Activated T-cell treated with anti-CD3 and anti-CD28 coated beads, Interleukin-2, amount 50 U/mL, for 1 hour (primary cell): ENCODE measurements at regions not wholly inside any gene's neighbourhood (a gene's known extent, or its start where the extent isn't known, plus 50 kb on each side); places are given as distances from the start of the nearest gene placed in this dataset.
"Not testable (repeated sequence)": the region's sequence is repeated elsewhere in the genome, so short reads cannot be mapped to it uniquely, and the experiment has no call there.

Experiments used
- DNase-seq: peaks from one replicate; pipeline ENCODE4 v3.0.0-alpha.2; 2020

DNA sequence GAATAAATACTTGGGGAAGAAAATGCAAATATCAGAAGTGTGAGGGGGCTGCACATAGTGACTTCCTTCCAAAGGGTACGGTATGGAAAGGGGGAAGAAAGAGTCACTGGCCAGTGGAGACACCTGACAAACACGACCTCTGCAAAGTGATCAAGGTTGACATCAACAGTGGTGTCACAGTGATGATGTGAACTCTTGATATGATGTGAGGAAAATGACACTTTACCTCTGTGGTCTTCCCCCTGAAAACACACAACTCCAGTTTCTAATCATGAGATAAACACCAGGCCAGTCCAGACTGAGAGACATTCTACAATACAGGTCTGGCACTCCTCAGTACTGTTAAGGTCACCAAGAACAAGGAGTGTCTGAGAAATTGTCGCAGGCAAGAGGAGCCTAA lies 169.7 kb downstream of the BUB3 start:
- DNase-seq = no peak

DNA sequence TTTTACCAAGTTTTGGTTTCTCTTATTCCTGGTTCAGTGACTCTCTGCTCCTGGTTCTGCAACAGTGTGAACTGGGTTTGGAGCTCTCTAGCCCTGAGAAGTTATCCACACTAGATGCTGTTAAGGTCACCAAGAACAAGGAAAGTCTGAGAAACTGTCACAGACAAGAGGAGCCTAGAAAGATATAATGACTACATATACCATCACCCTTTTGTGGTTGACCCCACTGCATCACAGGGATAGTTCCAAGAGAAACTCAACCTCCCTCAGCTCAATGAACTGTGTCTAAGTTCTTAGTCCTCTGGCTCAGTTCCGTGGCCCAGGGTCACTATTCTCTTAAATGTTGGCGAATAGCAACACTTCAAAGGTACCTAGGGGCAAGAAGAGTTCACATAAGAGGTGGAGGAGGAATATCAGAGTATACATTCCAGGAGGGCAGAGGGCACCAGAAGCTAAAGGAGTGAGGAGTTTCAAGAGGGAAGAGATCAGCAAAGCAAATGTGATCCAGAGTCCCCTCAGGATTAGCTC lies 171.5 kb downstream of the BUB3 start:
- no peak for DNase-seq

- DNase-seq = no peak
These were observed 172.5 kb downstream of the BUB3 start for GRCh38 chr10:123326674-123327073.

- DNase-seq = no peak
These were observed 173.2 kb downstream of the BUB3 start for GRCh38 chr10:123327450-123327849.

DNA sequence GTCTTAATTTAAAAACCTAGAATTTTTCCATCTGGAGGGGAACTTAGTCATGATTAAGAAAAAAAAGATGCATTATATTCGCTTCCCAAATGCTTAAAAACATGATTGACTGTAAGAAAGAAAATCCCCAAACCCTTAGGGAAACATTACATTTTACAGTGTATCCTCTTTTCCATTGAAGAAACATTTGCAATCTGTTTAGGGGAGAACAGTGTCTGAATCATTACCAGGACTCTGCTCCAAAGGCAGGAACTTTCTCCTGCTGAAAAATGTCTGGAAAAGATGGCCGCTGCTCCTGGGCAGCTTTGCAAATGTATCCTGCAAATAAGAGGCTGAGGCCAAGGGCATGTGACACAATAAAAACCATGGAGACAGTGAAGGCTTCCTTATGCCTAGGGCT lies 173.7 kb downstream of the BUB3 start:
- DNase-seq = no peak

DNA sequence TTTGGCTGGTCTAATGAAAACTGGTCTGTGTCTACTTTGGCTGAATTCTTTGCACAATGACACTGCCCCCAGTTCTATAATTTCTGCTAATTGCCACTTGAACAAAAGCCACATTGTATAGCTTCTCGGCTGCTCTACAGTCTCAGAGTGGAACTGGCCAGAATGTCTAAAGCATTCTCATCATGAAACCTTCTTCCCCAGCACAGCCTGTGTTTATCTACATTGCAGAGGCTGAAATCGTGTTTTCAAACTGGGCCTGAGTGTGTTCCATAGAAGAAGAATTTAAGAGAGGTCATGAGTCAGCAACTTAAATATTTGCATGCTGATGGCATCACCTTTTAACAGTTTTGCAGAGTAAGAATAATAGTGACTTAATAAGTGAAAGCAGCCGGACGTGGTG lies 177.2 kb downstream of the BUB3 start:
- no peak for DNase-seq

DNA sequence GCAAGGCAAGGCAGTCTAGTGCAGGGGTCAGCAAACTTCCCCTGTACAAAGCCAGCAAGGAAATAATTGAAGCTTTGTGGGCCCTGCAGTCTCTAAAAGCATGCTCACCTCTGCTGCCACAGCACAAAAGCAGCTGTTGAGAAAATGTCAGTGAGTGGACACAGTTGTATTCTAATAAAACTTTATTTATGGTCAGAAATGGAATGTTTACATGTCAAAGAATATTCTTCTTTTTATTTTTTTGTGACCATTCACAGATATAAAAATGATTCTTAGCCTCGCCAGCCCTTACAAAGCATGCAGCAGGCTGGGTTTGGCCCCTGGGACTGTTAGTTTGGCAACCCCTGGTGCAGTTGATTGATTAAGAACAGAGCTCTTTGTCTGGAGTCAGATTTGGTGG lies 192.4 kb downstream of the BUB3 start:
- DNase-seq = no peak

DNA sequence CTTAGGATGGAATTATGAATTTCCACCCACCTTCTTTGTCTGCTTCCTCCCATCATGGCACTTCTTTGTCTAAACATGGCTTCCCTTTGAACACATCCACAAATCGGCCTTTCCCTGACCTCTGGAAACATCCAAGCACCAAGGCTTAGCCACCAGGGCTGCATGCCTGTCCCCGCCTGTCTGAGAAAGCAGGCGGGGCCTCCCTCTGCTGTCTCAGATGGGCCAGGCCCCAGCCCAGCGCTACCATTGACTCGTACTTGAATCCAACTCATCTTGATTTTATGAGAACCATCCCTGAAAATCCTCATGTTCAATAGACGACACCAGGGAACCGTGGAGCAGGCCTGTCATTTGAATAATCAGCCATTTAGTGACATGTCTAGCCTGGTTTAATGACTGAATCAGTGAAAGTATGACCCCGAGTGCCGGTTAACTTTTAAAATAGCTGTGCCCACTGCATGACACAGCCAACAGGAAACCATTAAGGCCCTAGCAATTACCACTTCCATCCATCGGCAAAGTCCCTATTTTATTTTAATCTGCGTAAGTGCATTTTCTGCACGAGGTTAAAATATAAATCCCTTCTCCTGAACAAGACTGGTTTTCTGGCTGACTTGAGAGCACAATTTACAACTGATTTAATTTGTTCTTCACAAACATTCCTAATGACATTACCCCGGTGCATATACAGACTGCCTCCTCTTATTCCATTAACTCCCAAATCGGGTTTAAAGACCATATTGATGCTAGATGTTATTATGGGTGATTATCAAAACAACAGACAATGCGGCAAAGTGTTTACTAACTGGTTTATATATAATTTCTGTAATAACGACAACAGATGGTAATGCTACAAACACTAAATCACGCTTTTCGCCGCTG lies 194.7 kb downstream of the BUB3 start:
- no peak for DNase-seq

DNA sequence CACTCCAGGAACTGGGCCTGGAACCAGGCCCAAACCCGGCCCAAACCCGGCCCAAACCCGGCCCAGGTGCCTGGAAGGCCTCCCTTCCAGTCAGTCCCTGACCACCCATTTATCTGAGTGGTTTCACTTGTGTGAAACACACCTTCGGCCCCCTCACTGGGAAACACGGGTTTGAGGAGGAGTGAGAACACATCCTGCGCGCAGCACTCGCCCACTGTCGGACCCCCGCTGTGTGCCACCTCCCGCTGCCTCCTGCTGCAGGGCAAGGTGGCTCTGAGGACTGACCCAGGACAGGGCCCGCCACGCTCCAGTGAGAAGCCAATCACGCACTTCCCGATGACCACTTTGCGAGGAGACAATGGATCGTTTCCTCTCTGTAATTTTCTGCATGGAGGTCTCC lies 197.5 kb downstream of the BUB3 start:
- no peak for DNase-seq

- DNase-seq = no peak
These were observed 200.3 kb downstream of the BUB3 start for GRCh38 chr10:123354521-123354920.

- no peak for DNase-seq
These were observed 201.7 kb downstream of the BUB3 start for GRCh38 chr10:123355748-123356481.

GRCh38 chr10:123356799-123357198 lies 202.6 kb downstream of the BUB3 start:
- DNase-seq = no peak

- no peak for DNase-seq
These were observed 203.3 kb downstream of the BUB3 start for GRCh38 chr10:123357421-123357930.

GRCh38 chr10:123359539-123359938 lies 205.3 kb downstream of the BUB3 start:
- DNase-seq = no peak

GRCh38 chr10:123361832-123362231 lies 207.6 kb downstream of the BUB3 start:
- no peak for DNase-seq

DNA sequence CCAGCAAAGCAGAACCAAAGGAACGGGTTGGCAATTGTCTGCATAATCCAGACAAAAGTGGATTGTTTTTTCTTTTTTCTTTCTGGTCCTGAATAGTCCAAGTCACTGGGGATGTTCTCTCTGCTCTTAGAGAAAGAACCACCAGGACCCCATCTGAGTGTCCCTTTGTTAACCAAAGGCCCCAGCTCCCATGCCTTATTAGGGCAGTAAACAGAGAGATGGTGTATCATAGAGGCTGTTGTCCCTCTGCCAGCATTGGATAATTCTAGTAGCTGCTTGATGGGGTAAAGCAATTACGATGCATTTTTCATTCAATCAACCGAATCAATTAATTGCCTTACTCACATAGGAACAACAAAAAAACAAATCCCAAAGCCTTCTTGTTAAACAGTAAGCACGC lies 213.0 kb downstream of the BUB3 start:
- no peak for DNase-seq

DNA sequence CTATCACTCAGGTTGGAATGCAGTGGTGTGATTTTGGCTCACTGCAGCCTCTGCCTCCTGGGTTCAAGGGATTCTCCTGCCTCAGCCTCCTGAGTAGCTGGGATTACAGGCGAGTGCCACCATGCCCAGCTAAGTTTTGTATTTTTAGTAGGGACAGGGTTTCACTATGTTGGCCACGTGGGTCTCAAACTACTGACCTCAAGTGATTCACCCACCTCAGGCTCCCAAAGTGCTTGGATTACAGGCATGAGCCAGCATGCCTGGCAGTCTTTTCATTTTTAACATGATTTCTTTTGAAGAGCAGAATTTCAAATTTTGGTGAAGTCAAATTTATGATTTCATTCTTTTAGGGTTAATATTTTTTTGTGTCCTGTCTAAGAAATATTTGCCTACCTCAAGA lies 217.4 kb downstream of the BUB3 start:
- DNase-seq = not testable (repeated sequence)

DNA sequence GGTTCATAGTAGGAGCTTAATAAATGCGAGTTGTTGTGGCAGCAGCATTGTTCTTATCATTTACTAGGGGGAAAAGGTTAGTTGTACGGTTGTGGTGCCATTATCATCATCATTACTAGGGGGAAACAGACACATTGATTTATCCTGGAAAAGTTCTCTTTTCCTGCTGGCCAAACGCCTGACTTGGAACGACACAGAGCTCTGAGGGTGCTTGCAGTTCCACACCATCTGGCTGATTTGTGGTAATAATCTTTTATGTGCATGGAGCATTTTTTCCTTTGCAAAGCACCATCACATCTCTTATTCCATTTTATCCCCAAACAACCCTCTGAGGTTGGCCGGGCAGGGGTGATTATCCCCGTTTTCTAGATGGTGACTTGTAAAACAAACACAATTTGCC lies 219.4 kb downstream of the BUB3 start:
- DNase-seq = no peak

GRCh38 chr10:123375097-123375496 lies 220.9 kb downstream of the BUB3 start:
- no peak for DNase-seq

GRCh38 chr10:123375738-123376137 lies 221.5 kb downstream of the BUB3 start:
- no peak for DNase-seq

DNA sequence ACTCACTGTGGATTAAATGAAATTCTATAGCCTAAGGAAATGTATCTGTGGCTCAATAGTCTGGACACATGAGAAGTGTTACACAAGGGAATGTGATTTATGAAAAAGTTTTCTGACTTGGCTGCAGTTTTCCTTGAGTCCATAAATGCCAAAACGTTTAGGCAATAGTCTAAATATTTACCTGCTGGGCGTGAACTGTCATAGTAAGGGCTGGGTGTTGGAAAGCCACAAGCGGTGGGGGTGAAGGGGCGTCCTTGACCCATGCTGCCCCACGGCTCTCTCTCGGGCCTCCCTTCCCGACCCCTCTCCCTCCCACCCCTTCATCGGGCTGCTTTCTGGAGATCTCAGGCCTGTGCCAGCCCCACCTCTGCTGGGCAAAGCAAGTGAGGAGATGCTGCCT lies 223.7 kb downstream of the BUB3 start:
- no peak for DNase-seq

DNA sequence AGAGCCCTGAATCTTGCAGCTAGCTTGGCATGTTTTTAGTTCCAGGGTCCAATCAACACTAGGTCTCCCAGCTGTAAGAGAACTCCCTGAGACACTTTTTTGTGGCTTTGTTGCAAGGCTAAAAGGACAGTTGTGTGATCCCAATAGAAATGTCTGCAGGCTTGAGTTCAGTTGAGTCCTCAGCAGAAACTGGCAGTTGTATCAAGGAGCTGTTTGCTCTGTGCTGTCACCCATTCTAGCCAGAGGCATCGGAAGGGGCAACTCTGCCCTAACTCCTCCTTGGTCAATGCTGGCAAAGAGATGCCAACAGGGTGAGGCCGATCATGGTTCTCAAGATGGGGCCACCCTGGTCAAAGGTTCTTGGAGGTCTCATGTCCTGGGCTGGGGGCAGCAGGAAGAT lies 224.1 kb downstream of the BUB3 start:
- no peak for DNase-seq

GRCh38 chr10:123379156-123379555 lies 225.0 kb downstream of the BUB3 start:
- DNase-seq = no peak
